NOMO-1 treated with dmso at 0.1 percent for 144 hours (cell line): ENCODE measurements at regions not wholly inside any gene's neighbourhood (a gene's known extent, or its start where the extent isn't known, plus 50 kb on each side); places are given as distances from the start of the nearest gene placed in this dataset.
"Not testable (repeated sequence)": the region's sequence is repeated elsewhere in the genome, so short reads cannot be mapped to it uniquely, and the experiment has no call there.

Experiments
- DNase-seq: peaks from one replicate; lab custom pipeline; 2025; ENCODE audit not compliant: unreplicated experiment; lab: John Stamatoyannopoulos, UW

- no peak for DNase-seq
Observed at GRCh38 chr3:96480881-96481280, 333.5 kb upstream of the EPHA6 start.

DNA sequence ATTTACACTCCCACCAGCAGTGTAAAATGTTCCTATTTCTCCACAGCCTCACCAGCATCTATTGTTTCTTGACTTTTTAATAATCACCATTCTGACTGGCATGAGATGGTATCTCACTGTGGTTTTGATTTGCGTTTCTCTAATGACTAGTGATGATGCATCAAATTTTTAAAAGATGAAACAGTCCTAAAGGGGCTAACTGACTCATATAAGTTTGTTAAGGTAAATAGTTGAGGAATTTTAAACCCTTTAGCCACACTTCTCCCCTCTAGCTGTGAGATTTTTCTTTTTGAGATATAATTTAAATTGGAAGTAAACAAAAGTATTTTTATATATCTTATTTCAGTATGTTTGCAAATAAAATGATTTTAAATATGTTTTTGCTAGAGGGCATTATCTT is 331.2 kb upstream of the EPHA6 start:
- not testable (repeated sequence) for DNase-seq

- DNase-seq: no peak
Observed at GRCh38 chr3:96483781-96484180, 330.6 kb upstream of the EPHA6 start.

DNA sequence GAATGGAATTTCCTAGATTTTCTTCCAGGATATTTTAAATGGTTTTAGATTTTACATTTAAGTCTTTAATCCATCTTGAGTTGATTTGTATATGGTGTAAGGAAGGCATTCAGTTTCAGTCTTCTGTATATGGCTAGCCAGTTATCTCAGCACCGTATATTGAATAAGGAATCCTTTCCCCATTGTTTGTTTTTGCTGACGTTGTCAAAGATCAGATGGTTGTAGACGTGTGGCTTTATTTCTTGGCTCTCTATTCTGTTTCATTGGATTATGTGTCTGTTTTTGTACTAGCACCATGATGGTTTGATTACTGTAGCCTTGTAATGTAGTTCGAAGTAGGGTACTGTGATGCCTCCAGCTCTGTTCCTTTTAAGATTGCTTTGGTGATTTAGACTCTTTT is 325.7 kb upstream of the EPHA6 start:
- no peak for DNase-seq

DNA sequence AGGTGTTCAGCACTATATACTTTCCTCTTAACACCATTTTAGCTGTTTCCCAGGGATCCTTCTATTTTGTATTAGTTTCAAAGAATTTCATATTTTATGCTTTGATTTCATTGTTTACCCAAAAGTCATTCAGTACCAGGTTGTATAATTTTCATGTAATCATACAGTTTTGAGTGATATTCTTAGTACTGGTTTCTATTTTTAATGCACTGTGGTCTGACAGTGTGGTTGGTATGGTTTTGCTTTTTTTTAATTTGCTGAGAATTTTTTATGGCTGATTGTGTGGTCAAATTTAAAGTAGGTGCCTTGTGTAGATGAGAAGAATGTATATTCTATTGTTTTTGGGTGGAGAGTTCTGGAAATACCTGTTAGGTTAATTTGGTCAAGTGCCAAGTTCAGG is 323.4 kb upstream of the EPHA6 start:
- DNase-seq: no peak

DNA sequence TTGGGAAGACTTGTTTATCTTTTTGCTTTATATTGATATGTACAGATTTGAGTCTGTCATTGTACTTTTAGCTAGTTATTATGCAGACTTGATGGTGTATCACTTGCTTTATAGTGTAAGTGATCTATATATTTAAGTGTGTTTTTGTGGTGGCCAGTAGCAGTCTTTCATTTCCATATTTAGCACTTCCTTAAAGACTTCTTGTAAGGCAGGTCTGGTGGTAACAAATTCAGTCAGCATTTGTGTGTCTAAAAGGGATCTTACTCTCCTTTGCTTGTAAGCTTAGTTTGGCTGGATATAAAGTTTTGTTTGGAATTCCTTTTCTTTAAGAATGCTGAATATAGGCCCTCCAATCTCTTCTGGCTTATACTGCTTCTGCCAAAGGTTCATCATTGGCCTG is 322.5 kb upstream of the EPHA6 start:
- no peak for DNase-seq

DNA sequence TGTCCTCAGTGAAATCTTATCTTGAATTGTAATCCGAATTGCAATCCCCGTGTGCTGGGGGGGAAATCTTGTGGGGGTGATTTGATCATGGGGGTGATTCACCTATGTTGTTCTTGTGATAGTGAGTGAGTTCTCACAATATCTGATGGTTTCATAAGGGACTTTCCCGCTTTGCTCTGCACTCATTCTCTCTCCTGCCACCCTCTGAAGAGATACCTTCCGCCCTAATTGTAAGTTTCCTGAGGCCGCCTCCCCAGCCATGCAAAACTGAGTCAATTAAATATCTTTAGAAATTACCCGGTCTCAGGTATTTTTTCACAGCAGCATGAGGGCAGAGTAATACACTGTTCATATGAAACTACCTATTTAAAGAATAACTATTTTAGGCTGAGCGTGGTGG is 304.1 kb upstream of the EPHA6 start:
- no peak for DNase-seq

GRCh38 chr3:96537165-96537564 is 277.2 kb upstream of the EPHA6 start:
- DNase-seq: no peak

- DNase-seq: no peak
Observed at GRCh38 chr3:96538186-96538585, 276.2 kb upstream of the EPHA6 start.

DNA sequence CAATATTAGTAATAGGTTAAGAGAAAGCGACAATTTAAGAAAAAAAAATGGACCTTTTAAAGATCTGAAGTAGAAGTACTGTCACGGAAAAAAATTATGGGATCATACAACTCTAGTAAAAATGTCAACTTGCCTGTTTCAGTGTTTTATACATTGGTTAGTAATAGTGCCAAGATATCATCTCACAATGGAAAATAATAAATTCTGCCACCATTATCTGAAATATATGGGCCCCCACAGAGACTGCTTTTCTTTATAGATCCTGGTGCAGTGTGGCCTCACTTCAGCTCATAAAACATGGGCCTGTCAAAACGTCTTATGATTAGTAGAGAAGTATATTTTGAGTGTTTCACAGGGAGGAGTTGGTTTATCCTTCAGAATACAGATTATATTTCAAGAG is 266.3 kb upstream of the EPHA6 start:
- DNase-seq: no peak

DNA sequence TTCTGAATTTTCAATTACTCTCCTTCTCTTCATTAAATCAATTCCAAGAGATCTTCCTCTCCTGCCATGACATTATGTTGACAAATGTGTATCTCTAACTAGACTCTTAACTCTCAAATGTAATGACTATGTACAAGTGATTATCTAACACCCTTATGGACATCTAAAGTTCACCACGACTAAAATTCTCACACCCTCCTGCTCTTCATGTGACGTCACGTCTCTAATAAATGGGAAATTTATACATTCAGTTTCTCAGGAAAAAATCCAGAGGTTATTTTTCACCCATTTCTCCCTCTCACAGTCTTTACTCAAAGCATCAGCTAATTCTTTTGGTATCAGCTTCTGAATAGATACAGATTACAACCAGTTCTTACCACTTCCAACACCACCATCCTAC is 237.5 kb upstream of the EPHA6 start:
- DNase-seq: no peak

DNA sequence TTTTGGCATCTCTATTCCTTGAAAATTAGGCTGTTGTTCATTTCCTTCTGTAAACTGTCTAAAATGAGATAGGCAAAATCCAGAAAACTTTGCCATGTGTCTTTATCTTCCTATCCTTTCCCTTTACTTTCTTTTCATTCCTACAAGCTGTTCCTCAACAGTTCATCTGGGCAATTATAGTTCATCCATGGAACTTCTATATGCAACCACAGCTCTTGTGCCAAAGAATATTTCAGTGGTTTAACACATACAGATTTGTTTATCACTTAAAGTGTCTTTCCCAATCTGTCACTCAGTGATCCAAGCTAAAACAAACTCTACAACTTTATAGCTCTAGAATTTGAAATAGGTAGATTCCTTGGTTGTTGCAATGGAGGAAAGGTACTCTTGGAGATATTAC is 230.3 kb upstream of the EPHA6 start:
- no peak for DNase-seq

DNA sequence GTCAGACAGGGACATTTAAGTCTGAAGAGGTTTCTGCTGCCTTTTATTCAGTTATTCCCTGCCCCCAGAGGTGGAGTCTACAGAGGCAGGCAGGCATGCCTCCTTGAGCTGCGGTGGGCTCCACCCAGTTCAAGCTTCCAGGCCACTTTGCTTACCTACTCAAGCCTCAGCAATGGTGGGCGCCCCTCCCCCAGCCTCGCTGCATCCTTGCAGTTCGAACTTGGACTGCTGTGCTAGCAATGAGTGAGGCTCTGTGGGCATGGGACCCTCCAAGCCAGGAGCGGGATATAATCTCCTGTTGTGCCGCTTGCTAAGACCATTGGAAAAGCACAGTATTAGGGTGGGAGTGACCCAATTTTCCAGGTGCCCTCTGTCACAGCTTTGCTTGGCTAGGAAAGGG is 207.5 kb upstream of the EPHA6 start:
- not testable (repeated sequence) for DNase-seq

- DNase-seq: peak; percentile 15
Observed at GRCh38 chr3:96619475-96619874, 194.9 kb upstream of the EPHA6 start.

GRCh38 chr3:96622878-96623277 is 191.5 kb upstream of the EPHA6 start:
- DNase-seq: no peak

GRCh38 chr3:96631050-96631449 is 183.3 kb upstream of the EPHA6 start:
- no peak for DNase-seq

GRCh38 chr3:96646596-96646995 is 167.8 kb upstream of the EPHA6 start:
- DNase-seq: no peak

DNA sequence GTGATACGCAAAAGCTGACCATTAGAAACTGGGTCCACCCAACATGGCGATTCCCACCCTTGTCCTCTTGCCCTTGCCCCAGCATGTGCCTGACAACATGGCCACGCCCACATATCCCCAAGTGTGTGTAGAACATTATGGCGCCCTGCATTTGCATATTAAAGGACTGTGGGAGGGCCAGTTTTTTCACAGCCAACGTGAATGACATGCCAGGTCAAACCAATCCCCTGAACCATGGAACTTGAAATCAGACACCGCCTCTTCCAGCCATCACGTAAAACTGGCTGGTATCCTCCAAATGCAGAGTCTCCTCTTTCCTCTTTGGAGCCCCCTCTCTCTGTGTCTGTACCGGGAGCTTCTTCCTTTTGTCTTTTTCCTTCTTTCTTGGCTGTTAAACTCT is 156.7 kb upstream of the EPHA6 start:
- no peak for DNase-seq

GRCh38 chr3:96671861-96672595 is 142.4 kb upstream of the EPHA6 start:
- not testable (repeated sequence) for DNase-seq

GRCh38 chr3:96677156-96677555 is 137.2 kb upstream of the EPHA6 start:
- DNase-seq: no peak

DNA sequence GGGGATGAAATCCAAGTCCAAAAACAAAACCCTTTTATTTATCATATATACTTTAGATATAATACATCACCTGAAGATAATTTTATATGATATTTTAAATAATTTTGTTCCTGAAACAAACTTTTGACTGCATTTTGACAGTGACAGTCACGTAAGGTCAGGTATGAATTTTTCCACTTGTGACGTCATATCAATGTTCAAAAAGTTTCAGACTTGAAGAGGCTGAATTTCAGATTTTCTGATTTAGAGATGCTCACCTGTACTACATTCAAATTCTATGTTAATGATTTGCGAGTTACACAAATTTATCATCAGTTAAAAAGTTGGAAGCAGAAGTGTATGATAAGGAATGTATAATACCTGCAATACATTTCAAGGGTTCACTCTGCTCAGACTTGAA is 136.1 kb upstream of the EPHA6 start:
- no peak for DNase-seq

- DNase-seq: no peak
Observed at GRCh38 chr3:96700322-96701315, 113.8 kb upstream of the EPHA6 start.
